Type B pancreatic cell (in vitro differentiated cells): ENCODE measurements at regions not wholly inside any gene's neighbourhood (a gene's known extent, or its start where the extent isn't known, plus 50 kb on each side); places are given as distances from the start of the nearest gene placed in this dataset.

ENCODE experiments used
- DNase-seq: peaks from one replicate; pipeline ENCODE4 v3.0.0; 2021; ENCODE audit warnings: mixed read lengths; ENCODE audit not compliant: unreplicated experiment; ENCODE audit errors: extremely low spot score
- H3K27ac Mint-ChIP-seq: 2 replicates; pipeline ENCODE4 v1.8.0; 2021; ENCODE audit warnings: mild to moderate bottlenecking, mixed read lengths
- H3K27me3 Mint-ChIP-seq: 2 replicates; pipeline ENCODE4 v1.8.0; 2021; ENCODE audit warnings: mixed read lengths
- H3K36me3 Mint-ChIP-seq: 2 replicates; pipeline ENCODE4 v1.8.0; 2021; ENCODE audit warnings: mixed read lengths
- H3K4me1 Mint-ChIP-seq: one replicate; pipeline ENCODE4 v1.8.0; 2021; ENCODE audit warnings: mixed read lengths; ENCODE audit not compliant: unreplicated experiment
- H3K4me3 Mint-ChIP-seq: 2 replicates; pipeline ENCODE4 v1.8.0; 2021; ENCODE audit warnings: mild to moderate bottlenecking, mixed read lengths
- H3K9me3 Mint-ChIP-seq: 2 replicates; pipeline ENCODE4 v1.8.0; 2021; ENCODE audit warnings: mixed read lengths
- CTCF ChIP-seq: fragments of 200-600 bp; sonication (generic); conservative IDR thresholded peaks from 2 replicates; pipeline ENCODE4 v1.5.0; 2021; ENCODE audit warnings: antibody characterized with exemption, mild to moderate bottlenecking

- Mint-ChIP-seq H3K27me3 (no peaks in the 10 kb centered on the region), H3K36me3 (no peaks in the 10 kb centered on the region), H3K27ac (no peak overlapping the region), H3K9me3 (peaks cover 11% of the 10 kb centered on the region), H3K4me1 (no peaks in the 10 kb centered on the region), H3K4me3 (no peak overlapping the region)
- DNase-seq: no peak
- TF ChIP-seq CTCF: no peak
Observed at GRCh38 chr11:2083411-2083810, 55.8 kb downstream of the IGF2 start.

GRCh38 chr11:2077061-2077802 is 62.0 kb downstream of the IGF2 start:
- no peak for DNase-seq
- no peak for TF ChIP-seq CTCF
- Mint-ChIP-seq H3K4me1 (peaks cover 12% of the 10 kb centered on the region), H3K27ac (peak overlapping the region; percentile 89), H3K4me3 (peak overlapping the region; percentile 52), H3K27me3 (no peaks in the 10 kb centered on the region), H3K9me3 (no peaks in the 10 kb centered on the region), H3K36me3 (no peaks in the 10 kb centered on the region)

- Mint-ChIP-seq H3K36me3 (no peaks in the 10 kb centered on the region), H3K27ac (no peak overlapping the region), H3K27me3 (no peaks in the 10 kb centered on the region), H3K4me1 (peaks cover 12% of the 10 kb centered on the region), H3K4me3 (no peak overlapping the region), H3K9me3 (no peaks in the 10 kb centered on the region)
- TF ChIP-seq CTCF: no peak
- DNase-seq: no peak
Observed at GRCh38 chr11:2076441-2076840, 62.7 kb downstream of the IGF2 start.

GRCh38 chr11:2074266-2074825 is 64.8 kb downstream of the IGF2 start:
- Mint-ChIP-seq H3K36me3 (no peaks in the 10 kb centered on the region), H3K4me1 (peaks cover 12% of the 10 kb centered on the region), H3K27me3 (no peaks in the 10 kb centered on the region), H3K9me3 (no peaks in the 10 kb centered on the region), H3K27ac (no peak overlapping the region), H3K4me3 (no peak overlapping the region)
- peak; percentile 50 for TF ChIP-seq CTCF
- DNase-seq: no peak

GRCh38 chr11:2072551-2073261 is 66.5 kb downstream of the IGF2 start:
- Mint-ChIP-seq H3K36me3 (no peaks in the 10 kb centered on the region), H3K4me1 (peaks cover 12% of the 10 kb centered on the region), H3K27me3 (no peaks in the 10 kb centered on the region), H3K27ac (no peak overlapping the region), H3K4me3 (no peak overlapping the region), H3K9me3 (no peaks in the 10 kb centered on the region)
- no peak for DNase-seq
- no peak for TF ChIP-seq CTCF
